ENCODE measurements at regions not wholly inside any gene's neighbourhood (a gene's known extent, or its start where the extent isn't known, plus 50 kb on each side); places are given as distances from the start of the nearest gene placed in this dataset.

DNA sequence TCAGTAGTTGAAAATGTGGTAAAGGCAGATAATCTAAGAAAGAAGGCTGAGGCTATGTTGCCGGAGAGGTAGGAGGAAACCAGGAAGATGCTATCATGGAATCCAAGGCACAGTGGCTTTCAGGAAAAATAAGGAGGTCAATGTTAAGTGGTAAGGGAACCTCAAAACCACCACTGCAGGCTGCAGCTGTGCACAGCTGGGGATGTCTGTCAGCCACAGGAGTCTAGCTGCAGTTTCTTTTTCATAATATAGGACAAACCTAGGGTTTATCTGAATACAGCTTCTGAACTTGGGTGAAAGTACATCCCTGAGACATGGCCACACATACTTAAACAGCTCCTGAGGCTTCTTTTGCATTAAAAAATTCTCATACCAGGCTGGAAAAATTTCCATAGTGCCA is 93.9 kb downstream of the SLC5A7 start:
- TF ChIP-seq, protein P1, sequence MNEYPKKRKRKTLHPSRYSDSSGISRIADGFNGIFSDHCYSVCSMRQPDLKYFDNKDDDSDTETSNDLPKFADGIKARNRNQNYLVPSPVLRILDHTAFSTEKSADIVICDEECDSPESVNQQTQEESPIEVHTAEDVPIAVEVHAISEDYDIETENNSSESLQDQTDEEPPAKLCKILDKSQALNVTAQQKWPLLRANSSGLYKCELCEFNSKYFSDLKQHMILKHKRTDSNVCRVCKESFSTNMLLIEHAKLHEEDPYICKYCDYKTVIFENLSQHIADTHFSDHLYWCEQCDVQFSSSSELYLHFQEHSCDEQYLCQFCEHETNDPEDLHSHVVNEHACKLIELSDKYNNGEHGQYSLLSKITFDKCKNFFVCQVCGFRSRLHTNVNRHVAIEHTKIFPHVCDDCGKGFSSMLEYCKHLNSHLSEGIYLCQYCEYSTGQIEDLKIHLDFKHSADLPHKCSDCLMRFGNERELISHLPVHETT (CRISPR knock-in tag; conservative IDR thresholded peaks at IDR 0.05 in 1 of 2, IDR thresholded peaks at IDR 0.05 in 1 of 2) = no peak
- TF ChIP-seq NFYB (IDR thresholded peaks at IDR 0.05; ENCODE audit: extremely low read depth, insufficient read length) = no peak
- TF ChIP-seq, protein P2, sequence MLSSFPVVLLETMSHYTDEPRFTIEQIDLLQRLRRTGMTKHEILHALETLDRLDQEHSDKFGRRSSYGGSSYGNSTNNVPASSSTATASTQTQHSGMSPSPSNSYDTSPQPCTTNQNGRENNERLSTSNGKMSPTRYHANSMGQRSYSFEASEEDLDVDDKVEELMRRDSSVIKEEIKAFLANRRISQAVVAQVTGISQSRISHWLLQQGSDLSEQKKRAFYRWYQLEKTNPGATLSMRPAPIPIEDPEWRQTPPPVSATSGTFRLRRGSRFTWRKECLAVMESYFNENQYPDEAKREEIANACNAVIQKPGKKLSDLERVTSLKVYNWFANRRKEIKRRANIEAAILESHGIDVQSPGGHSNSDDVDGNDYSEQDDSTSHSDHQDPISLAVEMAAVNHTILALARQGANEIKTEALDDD (IDR thresholded peaks at IDR 0.05) = no peak
- TF ChIP-seq, protein P3, sequence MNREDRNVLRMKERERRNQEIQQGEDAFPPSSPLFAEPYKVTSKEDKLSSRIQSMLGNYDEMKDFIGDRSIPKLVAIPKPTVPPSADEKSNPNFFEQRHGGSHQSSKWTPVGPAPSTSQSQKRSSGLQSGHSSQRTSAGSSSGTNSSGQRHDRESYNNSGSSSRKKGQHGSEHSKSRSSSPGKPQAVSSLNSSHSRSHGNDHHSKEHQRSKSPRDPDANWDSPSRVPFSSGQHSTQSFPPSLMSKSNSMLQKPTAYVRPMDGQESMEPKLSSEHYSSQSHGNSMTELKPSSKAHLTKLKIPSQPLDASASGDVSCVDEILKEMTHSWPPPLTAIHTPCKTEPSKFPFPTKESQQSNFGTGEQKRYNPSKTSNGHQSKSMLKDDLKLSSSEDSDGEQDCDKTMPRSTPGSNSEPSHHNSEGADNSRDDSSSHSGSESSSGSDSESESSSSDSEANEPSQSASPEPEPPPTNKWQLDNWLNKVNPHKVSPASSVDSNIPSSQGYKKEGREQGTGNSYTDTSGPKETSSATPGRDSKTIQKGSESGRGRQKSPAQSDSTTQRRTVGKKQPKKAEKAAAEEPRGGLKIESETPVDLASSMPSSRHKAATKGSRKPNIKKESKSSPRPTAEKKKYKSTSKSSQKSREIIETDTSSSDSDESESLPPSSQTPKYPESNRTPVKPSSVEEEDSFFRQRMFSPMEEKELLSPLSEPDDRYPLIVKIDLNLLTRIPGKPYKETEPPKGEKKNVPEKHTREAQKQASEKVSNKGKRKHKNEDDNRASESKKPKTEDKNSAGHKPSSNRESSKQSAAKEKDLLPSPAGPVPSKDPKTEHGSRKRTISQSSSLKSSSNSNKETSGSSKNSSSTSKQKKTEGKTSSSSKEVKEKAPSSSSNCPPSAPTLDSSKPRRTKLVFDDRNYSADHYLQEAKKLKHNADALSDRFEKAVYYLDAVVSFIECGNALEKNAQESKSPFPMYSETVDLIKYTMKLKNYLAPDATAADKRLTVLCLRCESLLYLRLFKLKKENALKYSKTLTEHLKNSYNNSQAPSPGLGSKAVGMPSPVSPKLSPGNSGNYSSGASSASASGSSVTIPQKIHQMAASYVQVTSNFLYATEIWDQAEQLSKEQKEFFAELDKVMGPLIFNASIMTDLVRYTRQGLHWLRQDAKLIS (CRISPR knock-in tag; IDR thresholded peaks at IDR 0.05) = no peak
- TF ChIP-seq, protein P4, sequence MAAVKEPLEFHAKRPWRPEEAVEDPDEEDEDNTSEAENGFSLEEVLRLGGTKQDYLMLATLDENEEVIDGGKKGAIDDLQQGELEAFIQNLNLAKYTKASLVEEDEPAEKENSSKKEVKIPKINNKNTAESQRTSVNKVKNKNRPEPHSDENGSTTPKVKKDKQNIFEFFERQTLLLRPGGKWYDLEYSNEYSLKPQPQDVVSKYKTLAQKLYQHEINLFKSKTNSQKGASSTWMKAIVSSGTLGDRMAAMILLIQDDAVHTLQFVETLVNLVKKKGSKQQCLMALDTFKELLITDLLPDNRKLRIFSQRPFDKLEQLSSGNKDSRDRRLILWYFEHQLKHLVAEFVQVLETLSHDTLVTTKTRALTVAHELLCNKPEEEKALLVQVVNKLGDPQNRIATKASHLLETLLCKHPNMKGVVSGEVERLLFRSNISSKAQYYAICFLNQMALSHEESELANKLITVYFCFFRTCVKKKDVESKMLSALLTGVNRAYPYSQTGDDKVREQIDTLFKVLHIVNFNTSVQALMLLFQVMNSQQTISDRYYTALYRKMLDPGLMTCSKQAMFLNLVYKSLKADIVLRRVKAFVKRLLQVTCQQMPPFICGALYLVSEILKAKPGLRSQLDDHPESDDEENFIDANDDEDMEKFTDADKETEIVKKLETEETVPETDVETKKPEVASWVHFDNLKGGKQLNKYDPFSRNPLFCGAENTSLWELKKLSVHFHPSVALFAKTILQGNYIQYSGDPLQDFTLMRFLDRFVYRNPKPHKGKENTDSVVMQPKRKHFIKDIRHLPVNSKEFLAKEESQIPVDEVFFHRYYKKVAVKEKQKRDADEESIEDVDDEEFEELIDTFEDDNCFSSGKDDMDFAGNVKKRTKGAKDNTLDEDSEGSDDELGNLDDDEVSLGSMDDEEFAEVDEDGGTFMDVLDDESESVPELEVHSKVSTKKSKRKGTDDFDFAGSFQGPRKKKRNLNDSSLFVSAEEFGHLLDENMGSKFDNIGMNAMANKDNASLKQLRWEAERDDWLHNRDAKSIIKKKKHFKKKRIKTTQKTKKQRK (IDR thresholded peaks at IDR 0.05; ENCODE audit: borderline replicate concordance, low read depth, low read length) = no peak
- TF ChIP-seq ZNF24 (IDR thresholded peaks at IDR 0.05) = no peak
- no peak for TF ChIP-seq ZNF174 (CRISPR knock-in tag; IDR thresholded peaks at IDR 0.05)
- TF ChIP-seq, protein P5, sequence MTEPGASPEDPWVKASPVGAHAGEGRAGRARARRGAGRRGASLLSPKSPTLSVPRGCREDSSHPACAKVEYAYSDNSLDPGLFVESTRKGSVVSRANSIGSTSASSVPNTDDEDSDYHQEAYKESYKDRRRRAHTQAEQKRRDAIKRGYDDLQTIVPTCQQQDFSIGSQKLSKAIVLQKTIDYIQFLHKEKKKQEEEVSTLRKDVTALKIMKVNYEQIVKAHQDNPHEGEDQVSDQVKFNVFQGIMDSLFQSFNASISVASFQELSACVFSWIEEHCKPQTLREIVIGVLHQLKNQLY (CRISPR knock-in tag; conservative IDR thresholded peaks at IDR 0.05) = no peak
- no peak for TF ChIP-seq POLR2G (IDR thresholded peaks at IDR 0.05; ENCODE audit: low read depth, low read length)
